ENCODE measurements at regions not wholly inside any gene's neighbourhood (a gene's known extent, or its start where the extent isn't known, plus 50 kb on each side); places are given as distances from the start of the nearest gene placed in this dataset.

DNA sequence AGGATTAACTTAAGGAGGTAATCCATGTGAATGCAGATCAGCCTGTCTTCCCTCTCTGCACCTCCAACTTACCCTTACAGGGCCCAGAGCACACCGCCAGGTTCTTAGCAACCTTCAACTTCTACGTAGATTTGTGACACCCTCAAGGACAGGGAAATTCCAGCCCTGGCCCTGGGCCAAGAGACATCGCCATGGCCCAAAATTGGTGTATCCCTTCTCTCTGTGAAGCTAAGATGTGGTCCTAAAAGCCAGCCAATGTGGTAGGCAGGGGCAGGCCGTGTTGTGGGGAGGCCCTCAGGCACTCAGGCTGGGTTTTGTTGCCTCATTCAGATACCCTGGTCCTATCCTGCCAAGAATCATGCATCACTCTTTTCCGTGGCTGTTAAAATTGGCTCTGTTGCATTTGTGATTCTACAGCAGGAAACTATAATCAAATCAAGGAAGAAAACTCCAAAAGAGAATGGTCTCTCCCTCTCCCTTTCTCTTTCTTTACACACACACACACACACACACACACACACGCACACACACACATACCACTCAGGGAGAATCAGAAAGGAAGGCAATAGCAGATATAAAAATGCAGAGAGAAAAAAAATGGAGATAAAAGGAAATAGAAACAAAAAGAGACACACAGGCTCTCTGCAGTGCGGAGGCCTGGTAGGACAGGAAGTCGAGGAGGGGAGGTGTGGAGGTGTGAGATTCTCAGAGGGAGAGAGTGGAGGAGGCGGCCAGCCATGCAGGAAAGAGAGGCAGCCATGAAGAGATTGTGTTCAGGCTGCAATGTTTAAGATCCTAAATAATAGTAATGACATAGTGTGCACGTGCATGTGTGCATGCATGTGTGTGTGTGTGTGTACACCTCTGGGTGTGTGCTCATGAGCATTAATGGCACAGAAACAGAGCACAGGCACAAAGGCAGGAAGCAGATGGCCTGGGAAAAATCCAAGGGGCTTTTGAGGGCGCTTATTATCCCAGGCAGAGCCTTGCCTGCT lies 201.8 kb upstream of the LRFN2 start:
- TF ChIP-seq, protein P1, sequence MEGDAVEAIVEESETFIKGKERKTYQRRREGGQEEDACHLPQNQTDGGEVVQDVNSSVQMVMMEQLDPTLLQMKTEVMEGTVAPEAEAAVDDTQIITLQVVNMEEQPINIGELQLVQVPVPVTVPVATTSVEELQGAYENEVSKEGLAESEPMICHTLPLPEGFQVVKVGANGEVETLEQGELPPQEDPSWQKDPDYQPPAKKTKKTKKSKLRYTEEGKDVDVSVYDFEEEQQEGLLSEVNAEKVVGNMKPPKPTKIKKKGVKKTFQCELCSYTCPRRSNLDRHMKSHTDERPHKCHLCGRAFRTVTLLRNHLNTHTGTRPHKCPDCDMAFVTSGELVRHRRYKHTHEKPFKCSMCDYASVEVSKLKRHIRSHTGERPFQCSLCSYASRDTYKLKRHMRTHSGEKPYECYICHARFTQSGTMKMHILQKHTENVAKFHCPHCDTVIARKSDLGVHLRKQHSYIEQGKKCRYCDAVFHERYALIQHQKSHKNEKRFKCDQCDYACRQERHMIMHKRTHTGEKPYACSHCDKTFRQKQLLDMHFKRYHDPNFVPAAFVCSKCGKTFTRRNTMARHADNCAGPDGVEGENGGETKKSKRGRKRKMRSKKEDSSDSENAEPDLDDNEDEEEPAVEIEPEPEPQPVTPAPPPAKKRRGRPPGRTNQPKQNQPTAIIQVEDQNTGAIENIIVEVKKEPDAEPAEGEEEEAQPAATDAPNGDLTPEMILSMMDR (IDR thresholded peaks at IDR 0.05 in 2 of 3, conservative IDR thresholded peaks at IDR 0.05 in 1 of 3; ENCODE audit: insufficient read depth in 2 of 3, low read depth in 1 of 3, low read length in 3 of 3), result no peak
- TF ChIP-seq, protein P2, sequence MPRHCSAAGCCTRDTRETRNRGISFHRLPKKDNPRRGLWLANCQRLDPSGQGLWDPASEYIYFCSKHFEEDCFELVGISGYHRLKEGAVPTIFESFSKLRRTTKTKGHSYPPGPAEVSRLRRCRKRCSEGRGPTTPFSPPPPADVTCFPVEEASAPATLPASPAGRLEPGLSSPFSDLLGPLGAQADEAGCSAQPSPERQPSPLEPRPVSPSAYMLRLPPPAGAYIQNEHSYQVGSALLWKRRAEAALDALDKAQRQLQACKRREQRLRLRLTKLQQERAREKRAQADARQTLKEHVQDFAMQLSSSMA (CRISPR knock-in tag; IDR thresholded peaks at IDR 0.05), result no peak
- TF ChIP-seq, protein P3, sequence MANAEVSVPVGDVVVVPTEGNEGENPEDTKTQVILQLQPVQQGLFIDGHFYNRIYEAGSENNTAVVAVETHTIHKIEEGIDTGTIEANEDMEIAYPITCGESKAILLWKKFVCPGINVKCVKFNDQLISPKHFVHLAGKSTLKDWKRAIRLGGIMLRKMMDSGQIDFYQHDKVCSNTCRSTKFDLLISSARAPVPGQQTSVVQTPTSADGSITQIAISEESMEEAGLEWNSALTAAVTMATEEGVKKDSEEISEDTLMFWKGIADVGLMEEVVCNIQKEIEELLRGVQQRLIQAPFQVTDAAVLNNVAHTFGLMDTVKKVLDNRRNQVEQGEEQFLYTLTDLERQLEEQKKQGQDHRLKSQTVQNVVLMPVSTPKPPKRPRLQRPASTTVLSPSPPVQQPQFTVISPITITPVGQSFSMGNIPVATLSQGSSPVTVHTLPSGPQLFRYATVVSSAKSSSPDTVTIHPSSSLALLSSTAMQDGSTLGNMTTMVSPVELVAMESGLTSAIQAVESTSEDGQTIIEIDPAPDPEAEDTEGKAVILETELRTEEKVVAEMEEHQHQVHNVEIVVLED (CRISPR knock-in tag; IDR thresholded peaks at IDR 0.05), result no peak
- no peak for TF ChIP-seq ZNF217 (CRISPR knock-in tag; IDR thresholded peaks at IDR 0.05)
- TF ChIP-seq MTF1 (CRISPR knock-in tag; IDR thresholded peaks at IDR 0.05; ENCODE audit: borderline replicate concordance), result no peak
- TF ChIP-seq, protein P4, sequence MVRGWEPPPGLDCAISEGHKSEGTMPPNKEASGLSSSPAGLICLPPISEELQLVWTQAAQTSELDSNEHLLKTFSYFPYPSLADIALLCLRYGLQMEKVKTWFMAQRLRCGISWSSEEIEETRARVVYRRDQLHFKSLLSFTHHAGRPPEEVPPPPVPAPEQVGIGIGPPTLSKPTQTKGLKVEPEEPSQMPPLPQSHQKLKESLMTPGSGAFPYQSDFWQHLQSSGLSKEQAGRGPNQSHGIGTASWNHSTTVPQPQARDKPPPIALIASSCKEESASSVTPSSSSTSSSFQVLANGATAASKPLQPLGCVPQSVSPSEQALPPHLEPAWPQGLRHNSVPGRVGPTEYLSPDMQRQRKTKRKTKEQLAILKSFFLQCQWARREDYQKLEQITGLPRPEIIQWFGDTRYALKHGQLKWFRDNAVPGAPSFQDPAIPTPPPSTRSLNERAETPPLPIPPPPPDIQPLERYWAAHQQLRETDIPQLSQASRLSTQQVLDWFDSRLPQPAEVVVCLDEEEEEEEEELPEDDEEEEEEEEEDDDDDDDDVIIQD (CRISPR knock-in tag; IDR thresholded peaks at IDR 0.05), result no peak
- no peak for TF ChIP-seq TAF1 (IDR thresholded peaks at IDR 0.05; ENCODE audit: control insufficient read depth, extremely low read depth, insufficient read depth, low read length, severe bottlenecking)
- TF ChIP-seq ZFX (CRISPR knock-in tag; IDR thresholded peaks at IDR 0.05), result no peak
- TF ChIP-seq KDM1A (IDR thresholded peaks at IDR 0.05), result no peak
- TF ChIP-seq MYC (IDR thresholded peaks at IDR 0.05; ENCODE audit: low read depth, low read length), result no peak
- TF ChIP-seq MYC (CRISPR knock-in tag; IDR thresholded peaks at IDR 0.05; ENCODE audit: borderline replicate concordance, low read depth), result no peak
